ENCODE measurements at regions not wholly inside any gene's neighbourhood (a gene's known extent, or its start where the extent isn't known, plus 50 kb on each side); places are given as distances from the start of the nearest gene placed in this dataset.

- no peak overlapping the region for H3K9ac ChIP-seq (ENCODE audit: low read depth in 1 of 2, low read length in 2 of 2)
- H3K9me3 ChIP-seq (ENCODE audit: control insufficient read depth in 4 of 4, low read length in 3 of 4) = no peaks in the 10 kb centered on the region
- DNase-seq (ENCODE audit: low spot score) = no peak
- H3K36me3 ChIP-seq (ENCODE audit: control insufficient read depth in 4 of 4, insufficient read depth in 3 of 4, low read depth in 1 of 4, low read length in 3 of 4) = no peaks in the 10 kb centered on the region
- H3K27ac ChIP-seq (ENCODE audit: low read depth in 1 of 2, low read length in 2 of 2) = no peak overlapping the region
- 92% methylated on average over 2 of the region's 2 CpGs for WGBS
- H3K27me3 ChIP-seq (ENCODE audit: control insufficient read depth in 4 of 4, insufficient read depth in 4 of 4, low read length in 3 of 4) = no peaks in the 10 kb centered on the region
- H3K4me3 ChIP-seq (ENCODE audit: low read depth in 1 of 3, low read length in 3 of 3) = no peak overlapping the region
- no peak for TF ChIP-seq MAX (IDR thresholded peaks at IDR 0.05)
- TF ChIP-seq FOXA1 (IDR thresholded peaks at IDR 0.05) = no peak
- TF ChIP-seq ZBTB33 (IDR thresholded peaks at IDR 0.05) = no peak
- no peak for TF ChIP-seq HNF4A (conservative IDR thresholded peaks at IDR 0.05)
- peak; percentile 7 to 47 for TF ChIP-seq RAD21 (IDR thresholded peaks at IDR 0.05)
- TF ChIP-seq SP1 (IDR thresholded peaks at IDR 0.05) = no peak
- TF ChIP-seq ATF3 (IDR thresholded peaks at IDR 0.05) = no peak
- peak; percentile 30 for TF ChIP-seq CTCF (IDR thresholded peaks at IDR 0.05; ENCODE audit: low read depth, low read length, missing input control)
- TF ChIP-seq NR2F2 (IDR thresholded peaks at IDR 0.05) = no peak
- peaks cover 0 to 8% (median 2%) of the 10 kb centered on the region in 4 donors for H3K4me1 ChIP-seq (ENCODE audit: control insufficient read depth in 4 of 4, insufficient read depth in 4 of 4, low read length in 3 of 4)
Observed at GRCh38 chr11:34565417-34566207, 52.0 kb upstream of the ELF5 start.

- H3K9me3 ChIP-seq (ENCODE audit: control insufficient read depth in 4 of 4, low read length in 3 of 4) = no peaks in the 10 kb centered on the region
- no peak overlapping the region for H3K9ac ChIP-seq (ENCODE audit: low read depth in 1 of 2, low read length in 2 of 2)
- 91% methylated on average over 3 of the region's 3 CpGs for WGBS
- no peak for TF ChIP-seq CTCF (IDR thresholded peaks at IDR 0.05; ENCODE audit: low read depth, low read length, missing input control)
- no peak for TF ChIP-seq NR2F2 (IDR thresholded peaks at IDR 0.05)
- no peak for TF ChIP-seq GABPA (IDR thresholded peaks at IDR 0.05 in 1 of 2, conservative IDR thresholded peaks at IDR 0.05 in 1 of 2)
- TF ChIP-seq RAD21 (IDR thresholded peaks at IDR 0.05) = no peak
- no peak for TF ChIP-seq FOXA1 (IDR thresholded peaks at IDR 0.05)
- TF ChIP-seq JUND (IDR thresholded peaks at IDR 0.05) = no peak
- TF ChIP-seq MAX (IDR thresholded peaks at IDR 0.05) = no peak
- TF ChIP-seq RXRA (IDR thresholded peaks at IDR 0.05) = no peak
- no peak for TF ChIP-seq ATF3 (IDR thresholded peaks at IDR 0.05)
- no peak for TF ChIP-seq FOXA2 (IDR thresholded peaks at IDR 0.05)
- no peaks in the 10 kb centered on the region for H3K36me3 ChIP-seq (ENCODE audit: control insufficient read depth in 4 of 4, insufficient read depth in 3 of 4, low read depth in 1 of 4, low read length in 3 of 4)
- DNase-seq (ENCODE audit: low spot score) = no peak
- no peak overlapping the region for H3K4me3 ChIP-seq (ENCODE audit: low read depth in 1 of 3, low read length in 3 of 3)
- peaks cover 0 to 8% (median 2%) of the 10 kb centered on the region in 4 donors for H3K4me1 ChIP-seq (ENCODE audit: control insufficient read depth in 4 of 4, insufficient read depth in 4 of 4, low read length in 3 of 4)
- H3K27ac ChIP-seq (ENCODE audit: low read depth in 1 of 2, low read length in 2 of 2) = no peak overlapping the region
- no peaks in the 10 kb centered on the region for H3K27me3 ChIP-seq (ENCODE audit: control insufficient read depth in 4 of 4, insufficient read depth in 4 of 4, low read length in 3 of 4)
Observed at GRCh38 chr11:34566208-34566551, 52.6 kb upstream of the ELF5 start.
